ENCODE measurements at regions not wholly inside any gene's neighbourhood (a gene's known extent, or its start where the extent isn't known, plus 50 kb on each side); places are given as distances from the start of the nearest gene placed in this dataset.

DNA sequence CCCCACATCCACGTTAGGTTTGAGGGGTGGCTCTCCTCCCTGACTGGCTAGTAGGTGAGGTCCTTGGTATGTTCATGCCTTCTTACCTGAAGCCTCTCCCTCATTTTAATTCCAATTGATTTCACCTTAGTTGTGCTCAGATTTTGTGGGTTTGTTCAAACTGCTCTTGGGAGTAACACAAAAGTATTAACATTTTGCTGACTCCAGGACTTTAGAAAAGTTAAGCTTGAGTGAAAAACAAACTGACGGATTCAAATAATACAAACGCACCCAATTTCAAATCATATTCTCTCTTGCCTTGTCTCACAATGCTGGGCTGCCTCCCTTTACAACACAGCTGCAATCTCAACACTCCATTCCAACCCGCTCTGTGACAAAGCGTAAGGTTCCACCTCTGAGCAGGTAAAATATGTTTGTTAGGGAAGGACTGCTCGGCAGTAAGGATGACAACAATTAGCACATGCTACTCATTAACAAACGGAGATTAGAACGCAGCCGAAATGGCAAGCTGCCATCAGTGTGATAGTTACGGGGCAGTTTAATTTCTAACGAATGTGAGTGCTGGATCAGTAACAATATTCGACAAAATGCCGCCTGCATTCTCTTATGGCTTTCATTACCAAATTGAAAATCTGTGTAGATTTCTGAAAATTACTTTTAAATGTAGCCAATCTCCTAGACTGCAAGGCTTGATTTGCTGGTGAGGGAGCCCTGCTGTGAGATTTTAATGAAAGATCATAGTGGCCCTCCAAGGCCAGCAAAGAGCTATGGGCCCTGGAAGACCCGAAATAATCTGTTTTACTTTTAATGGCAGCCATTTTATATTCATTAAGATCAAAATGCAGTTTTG is 730.6 kb upstream of the FANCL start:
- TF ChIP-seq, protein P1, sequence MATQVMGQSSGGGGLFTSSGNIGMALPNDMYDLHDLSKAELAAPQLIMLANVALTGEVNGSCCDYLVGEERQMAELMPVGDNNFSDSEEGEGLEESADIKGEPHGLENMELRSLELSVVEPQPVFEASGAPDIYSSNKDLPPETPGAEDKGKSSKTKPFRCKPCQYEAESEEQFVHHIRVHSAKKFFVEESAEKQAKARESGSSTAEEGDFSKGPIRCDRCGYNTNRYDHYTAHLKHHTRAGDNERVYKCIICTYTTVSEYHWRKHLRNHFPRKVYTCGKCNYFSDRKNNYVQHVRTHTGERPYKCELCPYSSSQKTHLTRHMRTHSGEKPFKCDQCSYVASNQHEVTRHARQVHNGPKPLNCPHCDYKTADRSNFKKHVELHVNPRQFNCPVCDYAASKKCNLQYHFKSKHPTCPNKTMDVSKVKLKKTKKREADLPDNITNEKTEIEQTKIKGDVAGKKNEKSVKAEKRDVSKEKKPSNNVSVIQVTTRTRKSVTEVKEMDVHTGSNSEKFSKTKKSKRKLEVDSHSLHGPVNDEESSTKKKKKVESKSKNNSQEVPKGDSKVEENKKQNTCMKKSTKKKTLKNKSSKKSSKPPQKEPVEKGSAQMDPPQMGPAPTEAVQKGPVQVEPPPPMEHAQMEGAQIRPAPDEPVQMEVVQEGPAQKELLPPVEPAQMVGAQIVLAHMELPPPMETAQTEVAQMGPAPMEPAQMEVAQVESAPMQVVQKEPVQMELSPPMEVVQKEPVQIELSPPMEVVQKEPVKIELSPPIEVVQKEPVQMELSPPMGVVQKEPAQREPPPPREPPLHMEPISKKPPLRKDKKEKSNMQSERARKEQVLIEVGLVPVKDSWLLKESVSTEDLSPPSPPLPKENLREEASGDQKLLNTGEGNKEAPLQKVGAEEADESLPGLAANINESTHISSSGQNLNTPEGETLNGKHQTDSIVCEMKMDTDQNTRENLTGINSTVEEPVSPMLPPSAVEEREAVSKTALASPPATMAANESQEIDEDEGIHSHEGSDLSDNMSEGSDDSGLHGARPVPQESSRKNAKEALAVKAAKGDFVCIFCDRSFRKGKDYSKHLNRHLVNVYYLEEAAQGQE (IDR thresholded peaks at IDR 0.05), result no peak
- TF ChIP-seq, protein P2, sequence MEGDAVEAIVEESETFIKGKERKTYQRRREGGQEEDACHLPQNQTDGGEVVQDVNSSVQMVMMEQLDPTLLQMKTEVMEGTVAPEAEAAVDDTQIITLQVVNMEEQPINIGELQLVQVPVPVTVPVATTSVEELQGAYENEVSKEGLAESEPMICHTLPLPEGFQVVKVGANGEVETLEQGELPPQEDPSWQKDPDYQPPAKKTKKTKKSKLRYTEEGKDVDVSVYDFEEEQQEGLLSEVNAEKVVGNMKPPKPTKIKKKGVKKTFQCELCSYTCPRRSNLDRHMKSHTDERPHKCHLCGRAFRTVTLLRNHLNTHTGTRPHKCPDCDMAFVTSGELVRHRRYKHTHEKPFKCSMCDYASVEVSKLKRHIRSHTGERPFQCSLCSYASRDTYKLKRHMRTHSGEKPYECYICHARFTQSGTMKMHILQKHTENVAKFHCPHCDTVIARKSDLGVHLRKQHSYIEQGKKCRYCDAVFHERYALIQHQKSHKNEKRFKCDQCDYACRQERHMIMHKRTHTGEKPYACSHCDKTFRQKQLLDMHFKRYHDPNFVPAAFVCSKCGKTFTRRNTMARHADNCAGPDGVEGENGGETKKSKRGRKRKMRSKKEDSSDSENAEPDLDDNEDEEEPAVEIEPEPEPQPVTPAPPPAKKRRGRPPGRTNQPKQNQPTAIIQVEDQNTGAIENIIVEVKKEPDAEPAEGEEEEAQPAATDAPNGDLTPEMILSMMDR (IDR thresholded peaks at IDR 0.05), result no peak
- no peak for TF ChIP-seq POLR2A (IDR thresholded peaks at IDR 0.05; ENCODE audit: low read length)
- no peak for TF ChIP-seq FOSB (CRISPR knock-in tag; IDR thresholded peaks at IDR 0.05)
- TF ChIP-seq FOSL2 (IDR thresholded peaks at IDR 0.05), result no peak
- no peak for TF ChIP-seq FOSL2 (CRISPR knock-in tag; IDR thresholded peaks at IDR 0.05)
- no peak for TF ChIP-seq EP300 (IDR thresholded peaks at IDR 0.05)
- TF ChIP-seq, protein P3, sequence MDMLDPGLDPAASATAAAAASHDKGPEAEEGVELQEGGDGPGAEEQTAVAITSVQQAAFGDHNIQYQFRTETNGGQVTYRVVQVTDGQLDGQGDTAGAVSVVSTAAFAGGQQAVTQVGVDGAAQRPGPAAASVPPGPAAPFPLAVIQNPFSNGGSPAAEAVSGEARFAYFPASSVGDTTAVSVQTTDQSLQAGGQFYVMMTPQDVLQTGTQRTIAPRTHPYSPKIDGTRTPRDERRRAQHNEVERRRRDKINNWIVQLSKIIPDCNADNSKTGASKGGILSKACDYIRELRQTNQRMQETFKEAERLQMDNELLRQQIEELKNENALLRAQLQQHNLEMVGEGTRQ (IDR thresholded peaks at IDR 0.05), result no peak
- TF ChIP-seq CEBPB (IDR thresholded peaks at IDR 0.05), result no peak
- no peak for TF ChIP-seq GATA3 (IDR thresholded peaks at IDR 0.05; ENCODE audit: borderline replicate concordance)

Data from A549 (cell line).